Loucy (cell line): ENCODE measurements at regions not wholly inside any gene's neighbourhood (a gene's known extent, or its start where the extent isn't known, plus 50 kb on each side); places are given as distances from the start of the nearest gene placed in this dataset.

Experiments
- H2AFZ ChIP-seq: fragments of 200-600 bp; sonication (generic); 2 replicates; pipeline ENCODE4 v1.6.0; 2016; ENCODE audit warnings: antibody characterized with exemption, mild to moderate bottlenecking, low read length, moderate library complexity
- H3F3A ChIP-seq: fragments of 200-600 bp; 2 replicates; pipeline ENCODE4 v1.6.0; 2016; ENCODE audit warnings: antibody characterized with exemption, low read depth, mild to moderate bottlenecking
- H3K27me3 ChIP-seq: fragments of 200-600 bp; sonication (generic); 2 replicates; pipeline ENCODE4 v1.6.1; 2014; ENCODE audit warnings: low read length, mild to moderate bottlenecking; ENCODE audit not compliant: insufficient read depth, poor library complexity, severe bottlenecking
- H3K36me3 ChIP-seq: fragments of 200-600 bp; sonication (generic); 2 replicates; pipeline ENCODE4 v1.6.1; 2016; ENCODE audit warnings: low read length; ENCODE audit not compliant: insufficient read depth
- H3K4me1 ChIP-seq: fragments of 200-600 bp; sonication (generic); 2 replicates; pipeline ENCODE4 v1.5.1; 2014; ENCODE audit warnings: low read length, mild to moderate bottlenecking; ENCODE audit not compliant: insufficient read depth, poor library complexity, severe bottlenecking
- H3K4me2 ChIP-seq: fragments of 200-600 bp; sonication (generic); 2 replicates; pipeline ENCODE4 v1.6.0; 2014; ENCODE audit warnings: antibody characterized with exemption, low read length, low read depth, mild to moderate bottlenecking; ENCODE audit not compliant: poor library complexity, severe bottlenecking
- H3K4me3 ChIP-seq: fragments of 200-600 bp; sonication (generic); 2 replicates; pipeline ENCODE4 v1.5.1; 2014; ENCODE audit warnings: low read length, mild to moderate bottlenecking, mixed read lengths; ENCODE audit not compliant: poor library complexity, severe bottlenecking
- H3K79me2 ChIP-seq: fragments of 200-600 bp; sonication (generic); 2 replicates; pipeline ENCODE4 v1.6.1; 2014; ENCODE audit warnings: low read length; ENCODE audit not compliant: insufficient read depth
- H3K9ac ChIP-seq: fragments of 200-600 bp; sonication (generic); 2 replicates; pipeline ENCODE4 v1.6.0; 2014; ENCODE audit warnings: mild to moderate bottlenecking, low read depth, low read length, moderate library complexity; ENCODE audit not compliant: poor library complexity, severe bottlenecking
- H3K9me2 ChIP-seq: fragments of 200-600 bp; sonication (generic); replicated peaks from 2 replicates; pipeline ENCODE4 v1.6.1; 2016; ENCODE audit warnings: low read depth, low read length, mixed read lengths
- H3K9me3 ChIP-seq: fragments of 200-600 bp; sonication (generic); 2 replicates; pipeline ENCODE4 v1.6.1; 2014; ENCODE audit warnings: mild to moderate bottlenecking, antibody characterized with exemption, low read length, low read depth; ENCODE audit not compliant: insufficient read depth
- H4K20me1 ChIP-seq: fragments of 200-600 bp; sonication (generic); 2 replicates; pipeline ENCODE4 v1.6.0; 2014; ENCODE audit warnings: antibody characterized with exemption, low read length, mild to moderate bottlenecking; ENCODE audit not compliant: insufficient read depth, poor library complexity, severe bottlenecking
- EZH2phosphoT487 ChIP-seq: fragments of 200-600 bp; IDR thresholded peaks from 2 replicates; pipeline ENCODE4 v1.6.1; 2018; ENCODE audit warnings: antibody characterized with exemption, mild to moderate bottlenecking, moderate library complexity, borderline replicate concordance
- TF ChIP-seq, protein P1 (sequence below): fragments of 200-600 bp; sonication (generic); conservative IDR thresholded peaks from 2 replicates; pipeline ENCODE4 v1.5.1; 2014; ENCODE audit warnings: mild to moderate bottlenecking, antibody characterized with exemption, low read length

DNA sequence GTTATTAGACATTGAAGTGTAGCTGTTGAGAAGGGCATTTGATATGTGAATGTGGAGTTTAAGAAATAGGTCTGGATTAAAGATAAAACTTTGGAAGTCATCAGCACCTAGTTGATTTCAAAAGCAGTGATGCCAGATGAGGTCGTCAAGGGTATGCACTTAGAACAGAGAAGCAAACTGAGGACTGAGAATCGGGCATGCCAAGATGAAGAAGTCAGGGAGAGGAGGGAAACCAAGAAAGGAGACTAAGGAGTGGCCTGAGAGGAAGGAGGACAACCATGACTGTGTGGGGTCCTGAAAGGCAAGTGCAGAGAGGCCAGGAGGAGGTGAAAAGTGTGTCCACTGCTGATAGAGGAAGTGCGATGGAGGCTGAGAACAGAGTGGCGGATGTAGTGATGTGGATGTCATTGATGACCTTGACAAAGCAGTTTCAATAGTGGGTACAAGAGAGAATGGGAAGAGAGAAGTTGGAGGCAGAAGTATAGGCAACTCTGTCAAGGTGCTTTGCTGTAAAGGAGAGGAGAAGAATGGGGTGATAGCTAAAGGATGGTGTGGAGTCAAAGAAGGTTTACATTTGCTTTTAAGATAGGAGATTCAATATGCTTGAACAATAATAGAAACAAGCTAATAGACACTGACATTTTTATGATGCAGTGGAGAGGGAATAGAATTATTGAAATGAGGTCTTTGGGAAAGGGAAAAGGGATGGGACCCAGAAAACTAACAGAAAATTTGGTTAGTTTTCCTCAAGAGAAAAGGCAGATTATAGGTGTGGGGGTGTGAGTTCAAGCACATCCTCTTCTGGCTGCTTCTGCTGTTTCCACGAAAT lies 139.7 kb upstream of the TMEM170B start:
- H4K20me1 ChIP-seq: no peaks in the 10 kb centered on the region
- no peak overlapping the region for H2AFZ ChIP-seq
- no peaks in the 10 kb centered on the region for H3K9me2 ChIP-seq
- H3K36me3 ChIP-seq: no peaks in the 10 kb centered on the region
- H3K79me2 ChIP-seq: no peaks in the 10 kb centered on the region
- no peak for TF ChIP-seq EZH2phosphoT487
- TF ChIP-seq, protein P1, sequence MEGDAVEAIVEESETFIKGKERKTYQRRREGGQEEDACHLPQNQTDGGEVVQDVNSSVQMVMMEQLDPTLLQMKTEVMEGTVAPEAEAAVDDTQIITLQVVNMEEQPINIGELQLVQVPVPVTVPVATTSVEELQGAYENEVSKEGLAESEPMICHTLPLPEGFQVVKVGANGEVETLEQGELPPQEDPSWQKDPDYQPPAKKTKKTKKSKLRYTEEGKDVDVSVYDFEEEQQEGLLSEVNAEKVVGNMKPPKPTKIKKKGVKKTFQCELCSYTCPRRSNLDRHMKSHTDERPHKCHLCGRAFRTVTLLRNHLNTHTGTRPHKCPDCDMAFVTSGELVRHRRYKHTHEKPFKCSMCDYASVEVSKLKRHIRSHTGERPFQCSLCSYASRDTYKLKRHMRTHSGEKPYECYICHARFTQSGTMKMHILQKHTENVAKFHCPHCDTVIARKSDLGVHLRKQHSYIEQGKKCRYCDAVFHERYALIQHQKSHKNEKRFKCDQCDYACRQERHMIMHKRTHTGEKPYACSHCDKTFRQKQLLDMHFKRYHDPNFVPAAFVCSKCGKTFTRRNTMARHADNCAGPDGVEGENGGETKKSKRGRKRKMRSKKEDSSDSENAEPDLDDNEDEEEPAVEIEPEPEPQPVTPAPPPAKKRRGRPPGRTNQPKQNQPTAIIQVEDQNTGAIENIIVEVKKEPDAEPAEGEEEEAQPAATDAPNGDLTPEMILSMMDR: no peak
- H3K4me1 ChIP-seq: peaks cover 3% of the 10 kb centered on the region
- no peaks in the 10 kb centered on the region for H3F3A ChIP-seq
- no peaks in the 10 kb centered on the region for H3K9me3 ChIP-seq
- H3K9ac ChIP-seq: no peak overlapping the region
- no peaks in the 10 kb centered on the region for H3K27me3 ChIP-seq
- no peak overlapping the region for H3K4me2 ChIP-seq
- H3K4me3 ChIP-seq: no peak overlapping the region

- Histone ChIP-seq H3K9me2 (no peaks in the 10 kb centered on the region), H4K20me1 (no peaks in the 10 kb centered on the region), H3K79me2 (no peaks in the 10 kb centered on the region), H3K9ac (no peak overlapping the region), H3K4me3 (no peak overlapping the region), H3K9me3 (no peaks in the 10 kb centered on the region), H3K36me3 (no peaks in the 10 kb centered on the region), H3K4me1 (peaks cover 3% of the 10 kb centered on the region), H3K4me2 (no peak overlapping the region), H3F3A (no peaks in the 10 kb centered on the region), H3K27me3 (no peaks in the 10 kb centered on the region), H2AFZ (no peak overlapping the region)
- TF ChIP-seq, protein P1: no peak
- no peak for TF ChIP-seq EZH2phosphoT487
These were observed 140.7 kb upstream of the TMEM170B start for GRCh38 chr6:11396860-11397259.

- TF ChIP-seq EZH2phosphoT487: no peak
- TF ChIP-seq, protein P1: no peak
- no peak overlapping the region for H3K4me3 ChIP-seq
These were observed 143.6 kb upstream of the TMEM170B start for GRCh38 chr6:11393713-11394627.

More at GRCh38 chr6:11393713-11394627, 143.6 kb upstream of the TMEM170B start:
- H2AFZ ChIP-seq: 0 out of 2 replicates have a peak overlapping the region, but pooled peaks have one; percentile 3
- no peaks in the 10 kb centered on the region for H3K9me3 ChIP-seq
- no peak overlapping the region for H3K4me2 ChIP-seq
- no peak overlapping the region for H3K9ac ChIP-seq
- H3K9me2 ChIP-seq: no peaks in the 10 kb centered on the region
- no peaks in the 10 kb centered on the region for H4K20me1 ChIP-seq
- peaks cover 3% of the 10 kb centered on the region for H3K4me1 ChIP-seq
- no peaks in the 10 kb centered on the region for H3K79me2 ChIP-seq
- H3K36me3 ChIP-seq: no peaks in the 10 kb centered on the region
- H3F3A ChIP-seq: no peaks in the 10 kb centered on the region
- no peaks in the 10 kb centered on the region for H3K27me3 ChIP-seq
